Esophagus squamous epithelium (tissue), 5 donors: ENCODE measurements at regions not wholly inside any gene's neighbourhood (a gene's known extent, or its start where the extent isn't known, plus 50 kb on each side); places are given as distances from the start of the nearest gene placed in this dataset.

ENCODE experiments used
- DNase-seq: peaks from one replicate; lab custom pipeline; 2025; lab: John Stamatoyannopoulos, UW
- H3K27ac ChIP-seq, 4 donors: fragments of 200-600 bp; sonication (generic); one replicate each; pipeline ENCODE4 v1.5.1; 2016 to 2019; ENCODE audit warnings: mild to moderate bottlenecking in 1 of 4
- H3K27me3 ChIP-seq, 4 donors: fragments of 200-600 bp; sonication (generic); 1 replicate in 3 of 4; 2 replicates in 1 of 4; pipeline versions ENCODE4 v1.5.1 to v1.6.0; 2017 to 2021; ENCODE audit warnings: antibody characterized with exemption in 1 of 4
- H3K36me3 ChIP-seq, 3 donors: fragments of 200-600 bp; sonication (generic); one replicate each; pipeline ENCODE4 v1.5.1; 2016 to 2019
- H3K4me1 ChIP-seq, 3 donors: fragments of 200-600 bp; sonication (generic); one replicate each; pipeline ENCODE4 v1.5.1; 2017 to 2019
- H3K4me3 ChIP-seq, 4 donors: fragments of 200-600 bp; sonication (generic); 1 replicate in 3 of 4; 2 replicates in 1 of 4; pipeline ENCODE4 v1.5.1; 2016 to 2019; ENCODE audit warnings: mild to moderate bottlenecking in 2 of 4, moderate library complexity in 1 of 4
- H3K9me3 ChIP-seq, 3 donors: fragments of 200-600 bp; sonication (generic); one replicate each; pipeline ENCODE4 v1.5.1; 2016 to 2019
- CTCF ChIP-seq, 6 experiments: fragments of 450-650 bp in 4 of 6; fragments of 200-600 bp in 2 of 6; sonication (generic) in 2 of 6; IDR thresholded peaks; one replicate each; pipeline ENCODE4 v1.5.1; 2016 to 2019; ENCODE audit warnings: antibody characterized with exemption in 6 of 6, mild to moderate bottlenecking in 4 of 6, moderate library complexity in 4 of 6
- POLR2A ChIP-seq, 4 donors: fragments of 450-650 bp; IDR thresholded peaks; one replicate each; pipeline ENCODE4 v1.6.1; 2017; ENCODE audit warnings: antibody characterized with exemption in 4 of 4, mild to moderate bottlenecking in 4 of 4, moderate library complexity in 3 of 4
- WGBS, 2 donors: methylation state at CpG; one replicate each; pipeline ENCODE4 v1.1.5; 2018; 5-methylcytosine and 5-hydroxymethylcytosine counted together
- intact Hi-C: fragments of 100-400 bp; cut with DNase I; formaldehyde crosslinking; loops from one replicate; pipeline ENCODE4 v1.15.0; 2022
- donor health status: DM: yes; HTN: yes; CAD: no.

GRCh38 chr5:40390281-40391149 lies 289.2 kb upstream of the PTGER4 start:
- Histone ChIP-seq H3K36me3 (no peaks in the 10 kb centered on the region), H3K27ac (no peak overlapping the region), H3K4me1 (peaks cover 0 to 23% (median 2%) of the 10 kb centered on the region in 3 donors), H3K4me3 (no peak overlapping the region), H3K9me3 (no peaks in the 10 kb centered on the region), H3K27me3 (no peaks in the 10 kb centered on the region)
- DNase-seq = no peak
- 74 to 77% methylated on average over 6 of the region's 6 CpGs for WGBS, 2 donors
- no peak for TF ChIP-seq POLR2A (IDR thresholded peaks at IDR 0.05)
- TF ChIP-seq CTCF (IDR thresholded peaks at IDR 0.05) = no peak
- intact Hi-C loops = no loop called here

- Histone ChIP-seq H3K9me3 (no peaks in the 10 kb centered on the region), H3K4me3 (no peak overlapping the region), H3K4me1 (peaks cover 0 to 32% (median 7%) of the 10 kb centered on the region in 3 donors), H3K27me3 (no peaks in the 10 kb centered on the region), H3K27ac (no peak overlapping the region), H3K36me3 (no peaks in the 10 kb centered on the region)
- DNase-seq = no peak
- WGBS, 2 donors = 85 to 88% methylated on average over 4 of the region's 4 CpGs
- intact Hi-C loops = no loop called here
- no peak for TF ChIP-seq CTCF (IDR thresholded peaks at IDR 0.05)
Measured at GRCh38 chr5:40389591-40389990, 290.1 kb upstream of the PTGER4 start.

GRCh38 chr5:40386289-40386688 lies 293.4 kb upstream of the PTGER4 start:
- no peak overlapping the region for H3K4me3 ChIP-seq
- DNase-seq = no peak
- peaks cover 0 to 21% (median 7%) of the 10 kb centered on the region in 3 donors for H3K4me1 ChIP-seq
- TF ChIP-seq CTCF (IDR thresholded peaks at IDR 0.05) (no peak), POLR2A (IDR thresholded peaks at IDR 0.05) (no peak)
- H3K9me3 ChIP-seq = no peaks in the 10 kb centered on the region
- H3K27ac ChIP-seq = no peak overlapping the region
- WGBS, 2 donors = 69 to 75% methylated on average over 3 of the region's 3 CpGs
- intact Hi-C loops = no loop called here
- H3K36me3 ChIP-seq = no peaks in the 10 kb centered on the region
- no peaks in the 10 kb centered on the region for H3K27me3 ChIP-seq

GRCh38 chr5:40385544-40385943 lies 294.2 kb upstream of the PTGER4 start:
- TF ChIP-seq POLR2A (IDR thresholded peaks at IDR 0.05) = no peak
- TF ChIP-seq CTCF (IDR thresholded peaks at IDR 0.05) = no peak
- H3K9me3 ChIP-seq = no peaks in the 10 kb centered on the region
- no peak overlapping the region for H3K27ac ChIP-seq
- H3K4me1 ChIP-seq = peaks cover 0 to 19% (median 7%) of the 10 kb centered on the region in 3 donors
- H3K4me3 ChIP-seq = no peak overlapping the region
- no peak for DNase-seq
- H3K27me3 ChIP-seq = no peaks in the 10 kb centered on the region
- no peaks in the 10 kb centered on the region for H3K36me3 ChIP-seq
- intact Hi-C loops = no loop called here

- intact Hi-C loops = no loop called here
- no peak for DNase-seq
- no peaks in the 10 kb centered on the region for H3K36me3 ChIP-seq
- 59 to 62% methylated on average over 3 of the region's 3 CpGs for WGBS, 2 donors
- no peaks in the 10 kb centered on the region for H3K9me3 ChIP-seq
- TF ChIP-seq POLR2A (IDR thresholded peaks at IDR 0.05) (no peak), CTCF (IDR thresholded peaks at IDR 0.05) (no peak)
- no peak overlapping the region for H3K4me3 ChIP-seq
- H3K27me3 ChIP-seq = no peaks in the 10 kb centered on the region
- peak overlapping the region in 1 of 4 donors; percentile 11 for H3K27ac ChIP-seq
- H3K4me1 ChIP-seq = peaks cover 0 to 19% (median 7%) of the 10 kb centered on the region in 3 donors
Measured at GRCh38 chr5:40384782-40385390, 294.8 kb upstream of the PTGER4 start.
